HepG2 (cell line): ENCODE measurements at regions not wholly inside any gene's neighbourhood (a gene's known extent, or its start where the extent isn't known, plus 50 kb on each side); places are given as distances from the start of the nearest gene placed in this dataset.

Experiments
- ATAC-seq: fragments of 200-7000 bp; cut with Tn5 transposase; 3 replicates; pipeline ENCODE4 v1.9.1; 2020; ENCODE audit warnings: mild to moderate bottlenecking, moderate library complexity
- BruUV-seq: library from RNA; stranded (reverse); fragments of 400-500 nt; replicated peaks from 2 replicates; lab custom pipeline; 2021; lab: Mats Ljungman, UMichigan
- CTCF ChIA-PET: fragments of 300-600 bp; formaldehyde crosslinking; extraction: SDS; loops from one replicate; lab custom pipeline; 2021; ENCODE audit warnings: low total read pairs, inconsistent platforms, low intra/inter-chr PET ratio; lab: Yijun Ruan, JAX
- POLR2A ChIA-PET: fragments of 350-600 bp; sonication (Branson Sonifier 250); formaldehyde crosslinking; loops from one replicate; lab custom pipeline; 2020; ENCODE audit warnings: antibody characterized with exemption, inconsistent platforms; lab: Yijun Ruan, JAX
- DNase-seq: peaks from one replicate; pipeline ENCODE4 v3.0.0-alpha.2; 2015; ENCODE audit warnings: low spot score
- FAIRE-seq: peaks from 3 replicates; lab custom pipeline; 2011; peaks lifted over from hg19 to GRCh38; lab: Jason Lieb, UNC
- H2AFZ ChIP-seq: one replicate; pipeline ENCODE4 v1.6.1; 2011; ENCODE audit warnings: low read length, inconsistent platforms
- H3K27ac ChIP-seq: fragments of 300-600 bp; 3 replicates; pipeline ENCODE4 v1.8.0; 2011; ENCODE audit warnings: mixed run types, mild to moderate bottlenecking, mixed read lengths, low read length, inconsistent platforms; ENCODE audit not compliant: insufficient read depth; ENCODE audit errors: extremely low read length
- H3K27me3 ChIP-seq, 2 experiments: fragments of 200-600 bp in 1 of 2; 2 replicates in 1 of 2; 3 replicates in 1 of 2; pipeline versions ENCODE4 v1.6.0 to v1.8.0; 2011; ENCODE audit warnings: low read length in 2 of 2, mild to moderate bottlenecking in 2 of 2, moderate library complexity in 2 of 2, inconsistent platforms in 1 of 2; ENCODE audit not compliant: insufficient read depth in 2 of 2, control insufficient read depth in 1 of 2
- H3K36me3 ChIP-seq, 2 experiments: fragments of 200-600 bp in 1 of 2; replicated peaks in 1 of 2; 2 replicates in 1 of 2; 3 replicates in 1 of 2; pipeline versions ENCODE4 v1.5.1 to v1.8.0; 2011; ENCODE audit warnings: low read length in 2 of 2, inconsistent platforms in 1 of 2; ENCODE audit not compliant: insufficient read depth in 2 of 2, control insufficient read depth in 1 of 2
- H3K4me1 ChIP-seq: 2 replicates; pipeline ENCODE4 v1.5.1; 2012; ENCODE audit warnings: low read length, inconsistent platforms; ENCODE audit not compliant: insufficient read depth
- H3K4me2 ChIP-seq: 2 replicates; pipeline ENCODE4 v1.6.0; 2011; ENCODE audit warnings: low read depth, low read length, inconsistent platforms
- H3K4me3 ChIP-seq, 3 experiments: fragments of 200-600 bp in 1 of 3; sonication (generic), shearing (Covaris generic) in 1 of 3; replicated peaks in 1 of 3; 2 replicates each; pipeline ENCODE4 v1.5.1; 2011 to 2016; ENCODE audit warnings: low read length in 3 of 3, inconsistent platforms in 2 of 3, low read depth in 2 of 3, mild to moderate bottlenecking in 2 of 3, control low read depth in 1 of 3, mixed read lengths in 1 of 3; ENCODE audit not compliant: insufficient read depth in 1 of 3
- H3K79me2 ChIP-seq: one replicate; pipeline ENCODE4 v1.6.1; 2011; ENCODE audit warnings: low read length, inconsistent platforms; ENCODE audit not compliant: insufficient read depth
- H3K9ac ChIP-seq: 2 replicates; pipeline ENCODE4 v1.6.0; 2011; ENCODE audit warnings: mild to moderate bottlenecking, low read depth, low read length, inconsistent platforms; ENCODE audit not compliant: insufficient read depth
- H3K9me3 ChIP-seq: 2 replicates; pipeline ENCODE4 v1.5.1; 2012; ENCODE audit warnings: mild to moderate bottlenecking, low read length
- H4K20me1 ChIP-seq: 2 replicates; pipeline ENCODE4 v1.6.0; 2011; ENCODE audit warnings: inconsistent platforms, mild to moderate bottlenecking, low read length, moderate library complexity; ENCODE audit not compliant: insufficient read depth
- FOXM1 ChIP-seq: sonication (generic); formaldehyde crosslinking; IDR thresholded peaks from 2 replicates; pipeline ENCODE4 v1.5.0; 2020; ENCODE audit warnings: missing genetic modification reagents
- HMG20B ChIP-seq: conservative IDR thresholded peaks from 2 replicates; pipeline ENCODE4 v1.6.1; 2016; ENCODE audit warnings: missing genetic modification reagents, missing compliant biosample characterization
- KAT2B ChIP-seq: fragments of 150-350 bp; IDR thresholded peaks from 2 replicates; pipeline ENCODE4 v1.6.1; 2014; ENCODE audit warnings: low read depth, low read length, borderline replicate concordance
- KDM2A ChIP-seq: sonication (generic); formaldehyde crosslinking; IDR thresholded peaks from 2 replicates; pipeline ENCODE4 v1.4.0; 2020; ENCODE audit warnings: low read depth, missing genetic modification reagents, borderline replicate concordance
- ZBTB20 ChIP-seq: sonication (generic); formaldehyde crosslinking; IDR thresholded peaks from 2 replicates; pipeline ENCODE4 v1.8.1; 2023; ENCODE audit warnings: missing genetic modification reagents, low read depth, mild to moderate bottlenecking, borderline replicate concordance
- ZNF598 ChIP-seq: sonication (generic); formaldehyde crosslinking; IDR thresholded peaks from 2 replicates; pipeline ENCODE4 v1.5.1; 2020; ENCODE audit warnings: mild to moderate bottlenecking, missing genetic modification reagents, borderline replicate concordance
- ZNF749 ChIP-seq: sonication (generic); formaldehyde crosslinking; IDR thresholded peaks from 2 replicates; pipeline ENCODE4 v1.8.0; 2022; ENCODE audit warnings: mild to moderate bottlenecking, missing genetic modification reagents, moderate library complexity, borderline replicate concordance
- WGBS: methylation state at CpG from one replicate; pipeline ENCODE4 v1.1.6; 2017; ENCODE audit warnings: low lambda C conversion rate; 5-methylcytosine and 5-hydroxymethylcytosine counted together
- in situ Hi-C: cut with HindIII; loops from 2 replicates; pipeline ENCODE4 v1.10.0; 2017; ENCODE audit warnings: low pct_unique_long_range_greater_than_20kb; ENCODE audit not compliant: extremely low pct_ligation_motif_present
- intact Hi-C: fragments of 100-400 bp; cut with micrococcal nuclease; formaldehyde crosslinking; loops from one replicate; pipeline ENCODE4 v1.10.0; 2022; ENCODE audit not compliant: unreplicated experiment
- TF ChIP-seq, protein P1 (sequence below): sonication (generic); formaldehyde crosslinking; IDR thresholded peaks from 2 replicates; pipeline ENCODE4 v1.8.1; 2023; ENCODE audit warnings: mild to moderate bottlenecking, moderate library complexity, missing genetic modification reagents
- TF ChIP-seq, protein P2 (sequence below): IDR thresholded peaks from 2 replicates; pipeline ENCODE4 v1.6.1; 2018; ENCODE audit warnings: missing genetic modification reagents
- TF ChIP-seq, protein P3 (sequence below): sonication (generic); formaldehyde crosslinking; IDR thresholded peaks from 2 replicates; pipeline ENCODE4 v1.8.0; 2022; ENCODE audit warnings: mild to moderate bottlenecking, missing genetic modification reagents, moderate library complexity
- TF ChIP-seq, protein P4 (sequence below): sonication (generic); formaldehyde crosslinking; conservative IDR thresholded peaks from 2 replicates; pipeline ENCODE4 v1.4.0; 2020; ENCODE audit warnings: mild to moderate bottlenecking, missing genetic modification reagents, moderate library complexity
- TF ChIP-seq, protein P5 (sequence below): fragments of 450-650 bp; IDR thresholded peaks from 2 replicates; pipeline ENCODE4 v1.6.1; 2017
- TF ChIP-seq, protein P6 (sequence below): sonication (generic); formaldehyde crosslinking; IDR thresholded peaks from 2 replicates; pipeline ENCODE4 v1.4.0; 2020; ENCODE audit warnings: low read depth, missing genetic modification reagents

DNA sequence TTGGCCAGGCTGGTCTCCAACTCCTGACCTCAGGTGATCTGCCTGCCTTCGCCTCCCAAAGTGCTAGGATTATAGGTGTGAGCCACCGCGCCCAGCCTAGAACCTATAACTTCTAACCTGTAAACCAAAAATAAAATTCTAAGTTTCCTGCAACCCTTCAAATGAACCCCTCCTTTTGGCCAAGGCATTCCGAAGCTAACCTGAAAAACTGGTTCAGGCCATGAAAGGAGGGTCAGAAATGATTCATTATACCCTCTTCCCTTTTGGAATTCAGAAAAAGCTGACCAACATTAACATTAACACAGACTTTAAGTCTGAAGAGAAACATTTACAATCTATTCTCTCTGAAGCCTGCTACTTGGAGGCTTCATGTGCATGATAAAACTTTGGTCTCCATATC, 165.1 kb downstream of the TINAG start:
- no peak overlapping the region for H2AFZ ChIP-seq
- H3K27ac ChIP-seq = no peak overlapping the region
- H4K20me1 ChIP-seq = no peaks in the 10 kb centered on the region
- BruUV-seq = no TSS peak
- intact Hi-C loops (no loop called here), in situ Hi-C loops (no loop called here)
- FAIRE-seq = no peak
- WGBS = 21% methylated on average over 4 of the region's 4 CpGs
- H3K4me2 ChIP-seq = no peak overlapping the region
- DNase-seq = no peak
- ChIA-PET CTCF (no interaction called here), POLR2A (no interaction called here)
- no peak for ATAC-seq
- H3K36me3 ChIP-seq = no peaks in the 10 kb centered on the region
- no peaks in the 10 kb centered on the region for H3K27me3 ChIP-seq
- no peak overlapping the region for H3K4me3 ChIP-seq
- H3K9me3 ChIP-seq = no peaks in the 10 kb centered on the region
- H3K9ac ChIP-seq = no peak overlapping the region
- no peaks in the 10 kb centered on the region for H3K4me1 ChIP-seq
- no peaks in the 10 kb centered on the region for H3K79me2 ChIP-seq
- TF ChIP-seq ZNF598 (CRISPR knock-in tag) (no peak), ZNF749 (CRISPR knock-in tag) (no peak), FOXM1 (no peak), HMG20B (no peak), ZBTB20 (CRISPR knock-in tag) (no peak), KDM2A (CRISPR knock-in tag) (no peak), KAT2B (no peak)
- TF ChIP-seq, protein P1, sequence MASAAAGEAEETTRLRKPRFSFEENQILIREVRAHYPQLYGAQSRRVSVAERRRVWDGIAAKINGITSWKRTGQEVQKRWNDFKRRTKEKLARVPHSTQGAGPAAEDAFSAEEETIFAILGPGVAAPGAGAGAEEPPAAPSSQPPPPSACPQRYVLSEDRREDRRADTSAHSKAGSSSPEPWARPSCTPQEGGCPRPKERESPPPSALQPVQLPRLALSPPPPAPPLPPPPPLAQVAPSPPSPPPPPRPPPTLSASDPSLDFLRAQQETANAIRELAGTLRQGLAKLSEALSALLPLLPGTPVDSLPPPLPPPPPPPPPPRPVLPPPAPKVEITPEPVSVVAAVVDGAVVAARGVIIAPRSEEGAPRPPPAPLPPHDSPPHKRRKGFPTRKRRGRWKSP (CRISPR knock-in tag) = no peak
- TF ChIP-seq, protein P2, sequence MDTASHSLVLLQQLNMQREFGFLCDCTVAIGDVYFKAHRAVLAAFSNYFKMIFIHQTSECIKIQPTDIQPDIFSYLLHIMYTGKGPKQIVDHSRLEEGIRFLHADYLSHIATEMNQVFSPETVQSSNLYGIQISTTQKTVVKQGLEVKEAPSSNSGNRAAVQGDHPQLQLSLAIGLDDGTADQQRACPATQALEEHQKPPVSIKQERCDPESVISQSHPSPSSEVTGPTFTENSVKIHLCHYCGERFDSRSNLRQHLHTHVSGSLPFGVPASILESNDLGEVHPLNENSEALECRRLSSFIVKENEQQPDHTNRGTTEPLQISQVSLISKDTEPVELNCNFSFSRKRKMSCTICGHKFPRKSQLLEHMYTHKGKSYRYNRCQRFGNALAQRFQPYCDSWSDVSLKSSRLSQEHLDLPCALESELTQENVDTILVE (CRISPR knock-in tag) = no peak
- TF ChIP-seq, protein P3, sequence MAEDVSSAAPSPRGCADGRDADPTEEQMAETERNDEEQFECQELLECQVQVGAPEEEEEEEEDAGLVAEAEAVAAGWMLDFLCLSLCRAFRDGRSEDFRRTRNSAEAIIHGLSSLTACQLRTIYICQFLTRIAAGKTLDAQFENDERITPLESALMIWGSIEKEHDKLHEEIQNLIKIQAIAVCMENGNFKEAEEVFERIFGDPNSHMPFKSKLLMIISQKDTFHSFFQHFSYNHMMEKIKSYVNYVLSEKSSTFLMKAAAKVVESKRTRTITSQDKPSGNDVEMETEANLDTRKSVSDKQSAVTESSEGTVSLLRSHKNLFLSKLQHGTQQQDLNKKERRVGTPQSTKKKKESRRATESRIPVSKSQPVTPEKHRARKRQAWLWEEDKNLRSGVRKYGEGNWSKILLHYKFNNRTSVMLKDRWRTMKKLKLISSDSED (CRISPR knock-in tag) = no peak
- TF ChIP-seq, protein P4, sequence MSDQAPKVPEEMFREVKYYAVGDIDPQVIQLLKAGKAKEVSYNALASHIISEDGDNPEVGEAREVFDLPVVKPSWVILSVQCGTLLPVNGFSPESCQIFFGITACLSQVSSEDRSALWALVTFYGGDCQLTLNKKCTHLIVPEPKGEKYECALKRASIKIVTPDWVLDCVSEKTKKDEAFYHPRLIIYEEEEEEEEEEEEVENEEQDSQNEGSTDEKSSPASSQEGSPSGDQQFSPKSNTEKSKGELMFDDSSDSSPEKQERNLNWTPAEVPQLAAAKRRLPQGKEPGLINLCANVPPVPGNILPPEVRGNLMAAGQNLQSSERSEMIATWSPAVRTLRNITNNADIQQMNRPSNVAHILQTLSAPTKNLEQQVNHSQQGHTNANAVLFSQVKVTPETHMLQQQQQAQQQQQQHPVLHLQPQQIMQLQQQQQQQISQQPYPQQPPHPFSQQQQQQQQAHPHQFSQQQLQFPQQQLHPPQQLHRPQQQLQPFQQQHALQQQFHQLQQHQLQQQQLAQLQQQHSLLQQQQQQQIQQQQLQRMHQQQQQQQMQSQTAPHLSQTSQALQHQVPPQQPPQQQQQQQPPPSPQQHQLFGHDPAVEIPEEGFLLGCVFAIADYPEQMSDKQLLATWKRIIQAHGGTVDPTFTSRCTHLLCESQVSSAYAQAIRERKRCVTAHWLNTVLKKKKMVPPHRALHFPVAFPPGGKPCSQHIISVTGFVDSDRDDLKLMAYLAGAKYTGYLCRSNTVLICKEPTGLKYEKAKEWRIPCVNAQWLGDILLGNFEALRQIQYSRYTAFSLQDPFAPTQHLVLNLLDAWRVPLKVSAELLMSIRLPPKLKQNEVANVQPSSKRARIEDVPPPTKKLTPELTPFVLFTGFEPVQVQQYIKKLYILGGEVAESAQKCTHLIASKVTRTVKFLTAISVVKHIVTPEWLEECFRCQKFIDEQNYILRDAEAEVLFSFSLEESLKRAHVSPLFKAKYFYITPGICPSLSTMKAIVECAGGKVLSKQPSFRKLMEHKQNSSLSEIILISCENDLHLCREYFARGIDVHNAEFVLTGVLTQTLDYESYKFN = no peak
- TF ChIP-seq, protein P5, sequence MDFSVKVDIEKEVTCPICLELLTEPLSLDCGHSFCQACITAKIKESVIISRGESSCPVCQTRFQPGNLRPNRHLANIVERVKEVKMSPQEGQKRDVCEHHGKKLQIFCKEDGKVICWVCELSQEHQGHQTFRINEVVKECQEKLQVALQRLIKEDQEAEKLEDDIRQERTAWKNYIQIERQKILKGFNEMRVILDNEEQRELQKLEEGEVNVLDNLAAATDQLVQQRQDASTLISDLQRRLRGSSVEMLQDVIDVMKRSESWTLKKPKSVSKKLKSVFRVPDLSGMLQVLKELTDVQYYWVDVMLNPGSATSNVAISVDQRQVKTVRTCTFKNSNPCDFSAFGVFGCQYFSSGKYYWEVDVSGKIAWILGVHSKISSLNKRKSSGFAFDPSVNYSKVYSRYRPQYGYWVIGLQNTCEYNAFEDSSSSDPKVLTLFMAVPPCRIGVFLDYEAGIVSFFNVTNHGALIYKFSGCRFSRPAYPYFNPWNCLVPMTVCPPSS = no peak
- TF ChIP-seq, protein P6, sequence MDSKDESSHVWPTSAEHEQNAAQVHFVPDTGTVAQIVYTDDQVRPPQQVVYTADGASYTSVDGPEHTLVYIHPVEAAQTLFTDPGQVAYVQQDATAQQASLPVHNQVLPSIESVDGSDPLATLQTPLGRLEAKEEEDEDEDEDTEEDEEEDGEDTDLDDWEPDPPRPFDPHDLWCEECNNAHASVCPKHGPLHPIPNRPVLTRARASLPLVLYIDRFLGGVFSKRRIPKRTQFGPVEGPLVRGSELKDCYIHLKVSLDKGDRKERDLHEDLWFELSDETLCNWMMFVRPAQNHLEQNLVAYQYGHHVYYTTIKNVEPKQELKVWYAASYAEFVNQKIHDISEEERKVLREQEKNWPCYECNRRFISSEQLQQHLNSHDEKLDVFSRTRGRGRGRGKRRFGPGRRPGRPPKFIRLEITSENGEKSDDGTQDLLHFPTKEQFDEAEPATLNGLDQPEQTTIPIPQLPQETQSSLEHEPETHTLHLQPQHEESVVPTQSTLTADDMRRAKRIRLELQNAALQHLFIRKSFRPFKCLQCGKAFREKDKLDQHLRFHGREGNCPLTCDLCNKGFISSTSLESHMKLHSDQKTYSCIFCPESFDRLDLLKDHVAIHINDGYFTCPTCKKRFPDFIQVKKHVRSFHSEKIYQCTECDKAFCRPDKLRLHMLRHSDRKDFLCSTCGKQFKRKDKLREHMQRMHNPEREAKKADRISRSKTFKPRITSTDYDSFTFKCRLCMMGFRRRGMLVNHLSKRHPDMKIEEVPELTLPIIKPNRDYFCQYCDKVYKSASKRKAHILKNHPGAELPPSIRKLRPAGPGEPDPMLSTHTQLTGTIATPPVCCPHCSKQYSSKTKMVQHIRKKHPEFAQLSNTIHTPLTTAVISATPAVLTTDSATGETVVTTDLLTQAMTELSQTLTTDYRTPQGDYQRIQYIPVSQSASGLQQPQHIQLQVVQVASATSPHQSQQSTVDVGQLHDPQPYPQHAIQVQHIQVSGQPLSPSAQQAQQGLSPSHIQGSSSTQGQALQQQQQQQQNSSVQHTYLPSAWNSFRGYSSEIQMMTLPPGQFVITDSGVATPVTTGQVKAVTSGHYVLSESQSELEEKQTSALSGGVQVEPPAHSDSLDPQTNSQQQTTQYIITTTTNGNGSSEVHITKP (CRISPR knock-in tag) = no peak
